ENCODE measurements at regions not wholly inside any gene's neighbourhood (a gene's known extent, or its start where the extent isn't known, plus 50 kb on each side); places are given as distances from the start of the nearest gene placed in this dataset.

DNA sequence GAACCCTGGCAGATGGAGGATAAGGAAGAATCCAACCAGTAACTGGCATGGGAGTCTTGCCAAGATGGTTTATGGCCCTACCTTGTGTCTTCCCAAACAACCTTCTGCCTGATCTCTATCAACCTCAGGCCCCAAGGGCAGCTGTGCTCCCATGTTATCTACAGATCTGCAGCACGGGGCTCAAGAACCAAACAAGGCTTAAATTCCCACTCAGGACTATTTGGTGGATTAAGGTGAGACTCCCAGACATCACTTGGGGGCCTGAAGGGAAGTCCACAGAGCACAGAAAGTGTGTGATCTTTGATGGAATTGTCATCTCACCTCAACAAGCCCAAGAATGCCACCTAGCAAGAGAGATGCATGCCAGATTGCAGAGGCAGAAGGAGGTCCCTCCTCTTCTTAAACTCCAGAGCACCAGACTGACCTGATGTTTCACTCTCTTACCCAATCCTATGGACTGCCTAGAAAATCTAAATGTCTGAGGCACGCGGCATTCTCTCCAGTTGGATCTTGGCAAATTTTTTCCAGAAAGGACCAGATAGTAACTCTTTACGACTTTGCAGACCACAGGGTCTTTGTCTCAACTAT is 759.5 kb upstream of the TBX3 start:
- Histone ChIP-seq H3K9me3 (no peaks in the 10 kb centered on the region), H3K4me1 (no peaks in the 10 kb centered on the region), H3K9ac (no peak overlapping the region), H3K27me3 (no peaks in the 10 kb centered on the region), H3K4me2 (no peak overlapping the region), H3K27ac (no peak overlapping the region), H3K4me3 (no peak overlapping the region), H4K20me1 (no peaks in the 10 kb centered on the region), H3K36me3 (no peaks in the 10 kb centered on the region)
- no peak for TF ChIP-seq Cebpa-rat (IDR thresholded peaks at IDR 0.05)

DNA sequence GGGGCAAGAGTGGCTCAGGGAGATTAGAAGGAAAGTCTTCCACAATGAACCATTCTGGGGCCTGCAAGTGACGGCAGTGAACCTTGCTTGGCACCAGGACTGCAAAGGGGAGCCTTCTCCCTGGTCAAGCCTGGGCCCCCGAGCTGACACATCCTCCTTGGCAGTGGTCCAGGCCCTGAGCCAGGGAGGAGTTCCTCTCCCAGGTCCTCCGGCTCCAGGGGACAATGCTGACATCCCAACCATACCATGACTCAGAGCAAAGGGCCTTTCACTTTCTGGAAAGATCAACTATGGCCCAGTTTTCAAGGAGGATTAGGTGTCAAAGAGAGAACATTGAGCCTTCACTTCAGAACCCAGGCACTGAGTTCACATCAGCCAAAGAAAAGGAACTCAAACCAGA is 756.5 kb upstream of the TBX3 start:
- Histone ChIP-seq H3K9me3 (no peaks in the 10 kb centered on the region), H3K4me2 (no peak overlapping the region), H3K36me3 (no peaks in the 10 kb centered on the region), H3K9ac (no peak overlapping the region), H3K27me3 (no peaks in the 10 kb centered on the region), H3K4me1 (no peaks in the 10 kb centered on the region), H3K4me3 (no peak overlapping the region), H3K27ac (no peak overlapping the region), H4K20me1 (no peaks in the 10 kb centered on the region)
- no peak for TF ChIP-seq Cebpa-rat (IDR thresholded peaks at IDR 0.05)

DNA sequence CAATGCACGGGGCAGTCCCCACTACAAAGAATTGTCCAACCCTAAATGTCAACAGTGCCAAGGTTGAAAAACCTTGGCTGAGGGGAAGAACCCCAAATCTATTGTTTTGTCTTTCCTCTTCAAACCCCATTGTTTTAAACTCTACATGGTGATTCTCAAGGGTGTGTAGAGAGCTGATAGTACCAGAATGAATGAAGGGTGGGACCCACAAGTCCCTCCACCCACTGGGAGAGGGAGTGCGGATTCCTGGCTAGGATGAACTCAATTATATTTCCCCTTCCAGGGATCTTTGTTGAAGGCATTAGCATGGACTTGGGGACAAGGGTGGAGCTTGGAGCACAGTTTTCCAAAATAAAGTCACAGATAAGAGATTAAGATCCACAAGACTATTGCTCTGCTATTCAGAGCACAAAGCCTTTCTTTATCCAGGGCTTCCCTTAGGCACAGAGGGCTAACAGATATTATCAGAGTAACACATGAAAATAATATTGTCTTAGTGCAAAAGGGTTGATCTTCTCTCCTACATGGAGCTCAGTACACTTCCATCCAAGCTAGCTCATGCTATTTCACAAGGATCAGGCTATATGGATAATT is 755.1 kb upstream of the TBX3 start:
- no peak overlapping the region for H3K9ac ChIP-seq
- H3K9me3 ChIP-seq: no peaks in the 10 kb centered on the region
- no peak overlapping the region for H3K27ac ChIP-seq
- H3K27me3 ChIP-seq: no peaks in the 10 kb centered on the region
- H3K4me2 ChIP-seq: no peak overlapping the region
- no peaks in the 10 kb centered on the region for H3K36me3 ChIP-seq
- H3K4me1 ChIP-seq: no peaks in the 10 kb centered on the region
- TF ChIP-seq Cebpa-rat (IDR thresholded peaks at IDR 0.05): no peak
- no peak overlapping the region for H3K4me3 ChIP-seq
- H4K20me1 ChIP-seq: no peaks in the 10 kb centered on the region

- H3K4me1 ChIP-seq: no peaks in the 10 kb centered on the region
- no peak for TF ChIP-seq Cebpa-rat (IDR thresholded peaks at IDR 0.05)
- no peak overlapping the region for H3K4me2 ChIP-seq
- H3K4me3 ChIP-seq: no peak overlapping the region
- no peak overlapping the region for H3K27ac ChIP-seq
- H3K36me3 ChIP-seq: no peaks in the 10 kb centered on the region
- no peaks in the 10 kb centered on the region for H4K20me1 ChIP-seq
- no peaks in the 10 kb centered on the region for H3K27me3 ChIP-seq
- no peaks in the 10 kb centered on the region for H3K9me3 ChIP-seq
- no peak overlapping the region for H3K9ac ChIP-seq
These were observed 754.3 kb upstream of the TBX3 start for GRCh38 chr12:115438314-115438713.

DNA sequence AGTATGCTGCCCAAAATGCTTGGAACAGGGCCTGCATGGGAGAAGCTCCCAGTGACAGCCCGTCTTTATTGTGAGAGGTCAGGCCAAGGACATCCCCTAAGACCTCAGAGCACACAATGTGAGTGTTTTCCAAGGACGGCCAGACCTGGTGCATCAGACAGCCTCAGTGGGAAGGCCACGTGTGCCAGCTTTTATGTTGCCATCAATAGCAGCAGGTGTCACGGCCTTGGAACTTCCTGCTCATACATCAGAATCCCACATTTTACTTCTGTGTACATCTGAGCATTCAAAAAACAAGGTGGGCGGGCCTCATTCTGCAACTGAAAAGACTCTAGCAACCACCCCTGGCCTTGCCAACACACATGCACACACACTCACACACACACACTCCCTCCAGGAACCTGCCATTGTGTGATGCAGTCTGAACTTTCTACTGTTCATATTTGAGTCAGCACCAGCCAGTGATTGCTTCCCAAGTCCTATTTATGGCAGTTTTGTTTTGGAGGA is 753.1 kb upstream of the TBX3 start:
- no peak for TF ChIP-seq Cebpa-rat (IDR thresholded peaks at IDR 0.05)
- no peak overlapping the region for H3K4me3 ChIP-seq
- H3K27me3 ChIP-seq: no peaks in the 10 kb centered on the region
- no peak overlapping the region for H3K27ac ChIP-seq
- H3K4me2 ChIP-seq: no peak overlapping the region
- no peaks in the 10 kb centered on the region for H3K36me3 ChIP-seq
- H3K9me3 ChIP-seq: no peaks in the 10 kb centered on the region
- no peaks in the 10 kb centered on the region for H4K20me1 ChIP-seq
- H3K9ac ChIP-seq: no peak overlapping the region
- H3K4me1 ChIP-seq: no peaks in the 10 kb centered on the region

- H3K36me3 ChIP-seq: no peaks in the 10 kb centered on the region
- TF ChIP-seq Cebpa-rat (IDR thresholded peaks at IDR 0.05): no peak
- no peaks in the 10 kb centered on the region for H3K27me3 ChIP-seq
- H4K20me1 ChIP-seq: no peaks in the 10 kb centered on the region
- H3K4me3 ChIP-seq: no peak overlapping the region
- no peaks in the 10 kb centered on the region for H3K9me3 ChIP-seq
- H3K9ac ChIP-seq: no peak overlapping the region
- no peak overlapping the region for H3K27ac ChIP-seq
- no peak overlapping the region for H3K4me2 ChIP-seq
- H3K4me1 ChIP-seq: no peaks in the 10 kb centered on the region
These were observed 749.1 kb upstream of the TBX3 start for GRCh38 chr12:115433014-115433634.

DNA sequence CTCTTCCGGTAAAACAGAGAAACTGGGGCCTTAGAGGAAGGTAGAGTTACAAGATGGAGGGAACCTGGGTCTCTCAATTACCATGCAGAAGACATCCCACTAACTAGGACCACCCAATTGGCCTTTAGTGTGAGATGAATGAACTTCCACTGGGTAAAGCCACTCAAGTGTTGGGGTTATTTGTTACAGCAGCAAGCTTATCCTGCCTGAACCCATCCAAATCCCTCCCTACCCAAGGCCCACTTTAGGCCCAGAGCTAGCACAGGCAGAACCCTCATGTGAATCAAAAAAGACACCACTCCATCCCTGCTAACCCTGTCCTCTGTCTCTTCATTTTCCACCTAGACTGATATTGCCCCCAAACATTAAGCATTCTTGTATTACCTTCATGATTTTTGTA is 746.7 kb upstream of the TBX3 start:
- Histone ChIP-seq H3K9me3 (no peaks in the 10 kb centered on the region), H4K20me1 (no peaks in the 10 kb centered on the region), H3K36me3 (no peaks in the 10 kb centered on the region), H3K4me3 (no peak overlapping the region), H3K4me1 (no peaks in the 10 kb centered on the region), H3K27ac (no peak overlapping the region), H3K4me2 (no peak overlapping the region), H3K9ac (no peak overlapping the region), H3K27me3 (no peaks in the 10 kb centered on the region)
- TF ChIP-seq Cebpa-rat (IDR thresholded peaks at IDR 0.05): no peak

- Histone ChIP-seq H3K4me3 (no peak overlapping the region), H3K4me1 (no peaks in the 10 kb centered on the region)
These were observed 742.8 kb upstream of the TBX3 start for GRCh38 chr12:115426732-115427131.

DNA sequence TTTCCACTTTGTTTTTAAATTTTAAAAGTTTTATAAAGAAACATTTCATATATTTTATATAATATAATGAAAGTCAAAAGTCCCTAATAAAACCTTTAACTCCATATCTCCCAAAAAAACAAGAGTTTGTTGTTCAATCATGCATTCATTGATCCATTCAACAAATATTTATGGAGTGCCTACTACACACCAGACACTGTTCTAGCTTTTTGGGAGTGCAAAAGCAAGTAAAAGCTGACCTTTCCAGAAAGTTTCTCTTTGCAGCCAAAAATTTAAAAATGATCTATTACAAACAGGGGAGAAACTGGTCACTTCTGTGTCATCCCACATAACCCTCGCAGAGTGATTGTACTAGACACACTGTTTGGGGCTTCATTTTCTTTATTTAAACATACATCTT is 740.0 kb upstream of the TBX3 start:
- H3K9ac ChIP-seq: no peak overlapping the region
- no peaks in the 10 kb centered on the region for H3K4me1 ChIP-seq
- H3K27me3 ChIP-seq: no peaks in the 10 kb centered on the region
- no peaks in the 10 kb centered on the region for H3K36me3 ChIP-seq
- no peak overlapping the region for H3K4me3 ChIP-seq
- no peaks in the 10 kb centered on the region for H4K20me1 ChIP-seq
- H3K4me2 ChIP-seq: no peak overlapping the region
- H3K27ac ChIP-seq: no peak overlapping the region
- no peak for TF ChIP-seq Cebpa-rat (IDR thresholded peaks at IDR 0.05)
- no peaks in the 10 kb centered on the region for H3K9me3 ChIP-seq

More at GRCh38 chr12:115426732-115427131, 742.8 kb upstream of the TBX3 start:
- no peaks in the 10 kb centered on the region for H3K27me3 ChIP-seq
- H3K4me2 ChIP-seq: no peak overlapping the region
- H4K20me1 ChIP-seq: no peaks in the 10 kb centered on the region
- no peak for TF ChIP-seq Cebpa-rat (IDR thresholded peaks at IDR 0.05)
- H3K36me3 ChIP-seq: no peaks in the 10 kb centered on the region
- H3K27ac ChIP-seq: no peak overlapping the region
- H3K9me3 ChIP-seq: no peaks in the 10 kb centered on the region
- H3K9ac ChIP-seq: no peak overlapping the region

DNA sequence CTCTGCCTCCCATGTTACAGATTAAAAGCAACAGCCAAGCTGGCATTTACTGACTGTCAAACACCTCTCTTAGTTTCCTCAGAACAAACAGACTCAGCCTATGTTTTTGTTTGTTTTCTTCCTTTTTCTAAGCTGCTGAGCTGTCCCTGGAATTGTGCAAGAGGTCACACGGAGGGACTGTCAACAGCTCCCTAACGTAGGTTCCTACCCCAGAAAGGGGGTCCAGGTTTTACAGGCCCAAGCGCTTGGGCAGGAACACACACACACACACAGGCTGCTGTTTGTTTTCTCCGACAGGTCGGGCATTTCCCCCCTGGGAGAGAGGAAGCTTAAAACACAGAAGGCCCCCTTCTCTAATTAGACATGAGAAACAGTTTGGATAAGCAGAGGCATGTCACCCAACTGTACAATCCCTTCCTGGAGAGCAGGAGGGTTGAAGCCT is 739.6 kb upstream of the TBX3 start:
- H3K4me2 ChIP-seq: no peak overlapping the region
- no peak for TF ChIP-seq Cebpa-rat (IDR thresholded peaks at IDR 0.05)
- no peak overlapping the region for H3K4me3 ChIP-seq
- H3K36me3 ChIP-seq: no peaks in the 10 kb centered on the region
- no peak overlapping the region for H3K27ac ChIP-seq
- no peak overlapping the region for H3K9ac ChIP-seq
- no peaks in the 10 kb centered on the region for H3K27me3 ChIP-seq
- H3K4me1 ChIP-seq: no peaks in the 10 kb centered on the region
- no peaks in the 10 kb centered on the region for H3K9me3 ChIP-seq
- H4K20me1 ChIP-seq: no peaks in the 10 kb centered on the region

Measured in BLaER1 (cell line).